Fibroblast of gingiva (primary cell): ENCODE measurements at regions not wholly inside any gene's neighbourhood (a gene's known extent, or its start where the extent isn't known, plus 50 kb on each side); places are given as distances from the start of the nearest gene placed in this dataset.
"Not testable (repeated sequence)": the region's sequence is repeated elsewhere in the genome, so short reads cannot be mapped to it uniquely, and the experiment has no call there.

Experiments used
- DNase-seq: peaks from one replicate; pipeline ENCODE4 v3.0.0-alpha.2; 2011; ENCODE audit warnings: low read depth

DNA sequence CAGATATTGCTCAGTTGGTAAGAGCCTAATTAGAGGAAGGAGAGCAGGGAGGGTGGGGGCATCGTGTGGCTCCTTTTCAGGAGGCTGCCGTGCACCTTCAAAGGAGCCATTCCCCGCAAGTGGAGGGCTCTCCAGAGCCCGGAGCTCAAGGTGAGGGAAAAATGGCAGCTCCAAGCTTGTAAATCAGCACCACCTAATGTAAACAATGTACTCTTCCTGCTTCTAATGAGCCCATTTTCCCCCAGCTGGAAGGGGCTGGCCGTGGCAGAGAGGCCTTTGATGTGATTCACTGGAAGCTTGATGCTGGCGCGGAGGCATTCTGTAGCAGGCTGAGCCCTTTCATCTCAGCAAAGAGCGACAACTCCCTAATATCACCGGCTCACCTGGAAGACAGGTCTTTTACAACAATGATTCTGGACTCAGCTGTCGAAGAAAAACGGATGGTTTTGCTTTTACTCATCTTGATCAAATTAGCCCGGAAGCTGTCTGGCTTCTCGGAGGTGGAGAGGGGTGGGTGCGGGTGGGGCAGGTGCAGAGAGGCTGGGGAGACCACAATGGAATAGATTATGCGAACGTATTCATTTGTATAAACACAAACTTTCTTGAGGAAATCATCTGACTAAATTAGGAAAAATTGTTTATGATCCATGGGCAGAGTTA lies 112.5 kb downstream of the RRAGC start:
- no peak for DNase-seq

DNA sequence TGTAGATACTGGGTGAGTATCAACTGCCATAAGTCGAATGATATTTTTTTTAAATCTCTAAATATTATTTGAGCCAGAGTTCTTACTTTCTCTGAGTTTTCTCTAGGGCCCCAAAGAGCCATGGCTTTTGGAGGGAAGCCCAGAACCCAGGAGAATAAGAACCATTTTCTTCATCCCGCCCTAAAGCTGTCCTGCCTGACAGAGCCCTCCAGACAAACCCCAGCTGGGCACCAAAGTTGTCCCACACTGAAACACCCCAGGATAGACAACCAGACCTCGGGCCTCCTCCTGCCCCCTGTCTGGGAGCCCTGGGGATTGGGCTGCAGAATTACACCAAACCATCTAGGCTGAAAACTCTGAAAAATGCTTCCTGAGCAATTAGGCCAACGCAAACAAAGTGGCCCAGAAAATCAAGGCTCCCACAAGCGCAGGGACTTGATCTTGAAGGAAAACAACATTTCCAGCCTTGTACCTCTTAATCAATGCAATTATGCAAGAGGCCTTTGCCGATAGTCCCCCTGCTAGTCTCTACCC lies 113.1 kb downstream of the RRAGC start:
- DNase-seq = no peak

DNA sequence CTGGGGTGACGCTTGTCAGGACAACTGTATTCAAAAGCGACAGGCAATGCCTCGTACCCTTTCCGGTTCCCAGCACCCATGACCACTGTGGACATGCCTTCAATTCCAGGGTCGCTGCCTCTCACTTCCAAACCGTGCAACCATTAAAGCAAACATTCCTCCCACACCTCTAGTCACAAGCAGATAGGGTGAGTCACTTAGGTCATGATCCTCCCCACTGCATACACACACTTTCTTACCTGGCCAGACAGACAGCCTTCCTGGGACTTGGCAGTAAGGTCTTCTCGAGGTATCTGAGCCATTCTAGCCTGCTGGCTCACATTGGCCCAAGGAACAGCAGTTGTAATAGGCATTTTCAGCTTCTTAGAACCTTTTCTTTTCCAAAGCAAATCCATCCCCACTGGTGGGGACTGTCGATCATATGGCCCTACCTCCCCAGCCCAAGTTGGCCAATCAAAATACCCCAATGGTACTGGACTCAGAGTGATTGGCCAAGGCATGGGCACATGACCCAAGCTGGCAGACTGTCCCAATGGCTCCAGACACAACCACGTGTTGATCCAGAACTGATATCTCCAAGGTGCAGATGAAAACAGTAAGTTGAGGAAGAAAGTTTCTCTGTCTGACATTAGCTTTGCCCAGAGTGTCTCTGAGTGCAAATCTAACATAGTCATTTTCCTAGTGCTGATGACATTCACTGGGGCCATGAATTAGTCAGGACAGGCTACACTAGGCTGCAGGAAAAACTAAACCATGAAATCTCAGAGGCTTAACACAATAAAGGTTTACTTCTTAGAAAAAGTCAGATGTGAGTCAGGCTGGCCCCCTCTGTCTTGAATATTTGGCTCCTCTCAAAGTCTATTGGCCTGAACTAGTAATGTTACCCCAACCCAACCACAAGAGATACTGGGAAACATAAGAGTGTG lies 113.8 kb downstream of the RRAGC start:
- DNase-seq = no peak

DNA sequence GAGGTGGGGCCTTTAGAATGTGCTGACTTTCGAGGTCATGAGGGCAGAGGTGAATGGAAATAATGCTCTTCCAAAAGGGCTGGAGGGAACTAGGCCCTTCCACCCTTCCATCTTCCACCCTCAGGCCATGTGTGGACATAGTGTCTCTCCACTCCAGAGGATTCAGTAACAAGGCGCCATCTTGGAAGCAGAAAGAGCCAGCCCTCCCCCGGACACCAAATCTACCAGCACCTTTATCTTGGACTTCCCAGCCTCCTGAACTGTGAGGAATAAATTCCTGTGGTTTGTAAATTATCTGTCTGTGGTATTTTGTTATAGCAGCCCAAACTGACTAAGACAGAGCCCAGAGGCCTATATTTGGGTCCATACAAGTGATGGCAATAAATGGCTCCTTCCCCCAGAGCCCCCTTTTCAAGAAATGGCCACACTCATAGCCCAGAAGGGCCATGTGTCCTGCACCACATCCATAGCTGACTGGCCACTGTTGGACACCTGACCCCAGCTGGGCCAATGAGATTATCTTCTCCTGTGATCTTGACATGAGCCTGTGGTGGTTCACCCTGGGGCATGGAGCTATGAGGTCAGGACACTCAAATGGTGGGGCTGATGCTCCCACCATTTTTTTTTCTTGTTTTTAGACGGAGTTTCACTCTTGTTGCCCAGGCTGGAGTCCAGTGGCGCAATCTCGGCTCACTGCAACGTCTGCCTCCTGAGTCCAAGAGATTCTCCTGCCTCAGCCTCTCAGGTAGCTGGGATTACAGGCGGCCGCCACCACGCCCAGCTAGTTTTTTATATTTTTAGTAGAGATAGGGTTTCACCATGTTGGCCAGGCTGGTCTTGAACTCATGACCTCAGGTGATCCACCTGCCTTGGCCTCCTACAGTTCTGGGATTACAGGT lies 114.9 kb downstream of the RRAGC start:
- DNase-seq = no peak

DNA sequence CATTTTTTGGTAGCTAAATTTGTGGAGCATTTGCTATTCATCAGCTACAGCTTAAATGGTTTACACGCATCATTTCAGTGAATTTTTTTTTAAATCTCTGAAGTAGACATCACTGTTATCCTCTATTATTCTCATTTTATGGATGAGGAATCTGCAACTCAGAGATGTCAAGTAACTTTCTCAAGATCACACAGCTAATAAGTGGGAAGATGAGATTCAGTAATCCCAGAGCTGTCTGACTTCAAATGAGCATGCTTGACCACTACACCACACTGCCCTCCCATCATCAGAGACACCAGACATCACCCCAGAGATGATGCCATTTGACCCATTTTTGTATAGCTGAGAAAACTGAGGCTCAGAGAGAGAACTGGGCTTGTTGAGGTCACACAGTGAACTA lies 116.4 kb downstream of the RRAGC start:
- DNase-seq = no peak

DNA sequence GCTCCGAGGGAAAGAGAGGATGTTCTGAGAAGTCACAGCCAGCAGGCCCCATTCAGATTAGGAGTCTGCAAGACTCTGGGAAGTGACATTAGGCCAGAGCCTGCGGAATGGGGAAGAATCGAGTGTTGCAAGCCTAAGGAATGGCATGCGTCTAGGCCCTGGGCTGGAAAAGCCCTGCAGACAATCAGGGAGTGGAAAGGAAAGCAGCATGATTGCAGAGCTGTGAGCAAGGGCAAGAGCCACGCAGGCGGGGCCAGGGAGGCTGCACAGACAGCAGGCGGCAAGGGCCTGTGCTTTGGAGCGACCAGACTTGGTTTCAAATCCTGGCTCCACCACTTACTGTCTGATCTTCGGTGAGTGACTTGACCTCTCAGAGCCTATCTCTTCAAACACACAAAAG lies 118.2 kb downstream of the RRAGC start:
- no peak for DNase-seq

DNA sequence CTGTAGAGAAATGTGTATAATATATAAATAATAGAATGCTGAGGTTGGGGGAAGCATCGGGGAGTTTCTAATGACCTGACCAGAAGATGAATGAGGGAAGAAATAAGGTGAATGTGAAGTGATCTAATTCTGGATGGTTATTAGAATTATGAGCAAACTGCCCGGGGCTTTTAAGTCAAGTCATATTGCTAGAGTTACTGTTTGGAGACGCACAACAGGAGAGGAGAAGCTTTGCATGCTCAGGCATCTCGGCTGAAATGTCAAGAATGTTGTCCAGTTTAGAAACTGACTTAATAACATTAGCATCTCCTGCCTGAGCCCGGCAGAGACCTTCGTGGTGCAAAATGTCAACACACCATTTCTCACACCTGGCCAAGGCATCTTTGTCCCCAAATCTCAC lies 119.1 kb downstream of the RRAGC start:
- DNase-seq = no peak

DNA sequence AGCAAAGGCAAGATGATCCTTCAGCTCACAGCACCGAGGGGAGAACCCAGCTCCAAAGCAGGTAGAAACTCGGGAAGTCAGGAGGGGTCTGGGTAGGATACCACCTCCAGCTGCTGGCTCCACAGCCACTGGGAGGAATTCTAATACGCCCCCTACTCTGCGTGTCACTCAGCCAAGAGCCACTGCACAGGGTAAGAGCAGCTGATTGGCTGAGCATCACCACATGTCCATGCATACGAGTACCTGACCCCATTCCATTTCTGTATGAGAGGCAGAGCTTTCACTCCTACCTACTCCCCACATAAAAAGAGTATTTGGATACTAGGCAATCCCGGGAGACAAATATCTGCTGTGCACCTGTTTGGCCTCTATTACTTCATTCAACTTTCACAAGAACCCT lies 121.4 kb downstream of the RRAGC start:
- DNase-seq = no peak

DNA sequence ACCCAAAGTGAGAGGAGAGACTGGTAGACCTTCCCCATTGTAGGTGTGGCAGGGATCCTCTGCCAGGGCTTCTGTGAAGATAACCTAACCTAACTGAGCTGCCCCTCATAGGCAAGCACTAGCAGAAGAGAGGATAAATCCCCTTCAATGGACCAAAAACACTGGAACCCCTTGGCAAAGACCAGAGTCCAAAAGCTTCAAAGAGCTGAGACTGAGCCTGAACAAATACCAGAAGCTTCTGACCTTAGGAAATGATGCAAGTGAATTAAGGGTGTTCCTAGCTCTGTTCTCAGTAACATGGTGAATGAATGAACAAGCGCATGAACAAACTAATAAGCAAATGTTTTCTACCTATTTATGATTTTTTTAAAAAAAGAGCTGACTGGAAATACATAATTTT lies 123.2 kb downstream of the RRAGC start:
- no peak for DNase-seq

DNA sequence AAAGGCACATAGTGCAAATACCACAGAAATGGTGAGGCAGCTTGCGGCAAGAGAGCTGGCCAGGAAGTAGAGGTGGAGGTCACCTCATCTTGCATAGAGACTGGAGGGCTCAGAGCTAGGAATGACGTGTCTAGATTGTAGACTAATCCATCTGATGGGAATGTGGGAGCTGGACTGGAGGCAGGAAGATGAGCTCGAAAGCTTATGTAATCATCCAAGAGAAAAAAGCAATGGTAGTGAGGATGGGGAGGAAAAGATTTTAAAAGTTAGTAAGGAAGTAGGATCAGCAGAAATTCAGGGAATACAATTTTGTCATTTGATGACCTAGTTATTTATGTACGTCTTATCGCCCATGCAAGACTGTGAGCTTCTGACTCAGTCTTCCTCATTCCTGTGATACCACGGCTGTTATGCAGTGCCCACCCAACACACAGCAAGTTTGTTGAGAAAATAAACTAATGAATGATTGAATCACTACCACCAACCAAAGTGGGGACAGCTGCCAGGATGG lies 123.9 kb downstream of the RRAGC start:
- DNase-seq = no peak

DNA sequence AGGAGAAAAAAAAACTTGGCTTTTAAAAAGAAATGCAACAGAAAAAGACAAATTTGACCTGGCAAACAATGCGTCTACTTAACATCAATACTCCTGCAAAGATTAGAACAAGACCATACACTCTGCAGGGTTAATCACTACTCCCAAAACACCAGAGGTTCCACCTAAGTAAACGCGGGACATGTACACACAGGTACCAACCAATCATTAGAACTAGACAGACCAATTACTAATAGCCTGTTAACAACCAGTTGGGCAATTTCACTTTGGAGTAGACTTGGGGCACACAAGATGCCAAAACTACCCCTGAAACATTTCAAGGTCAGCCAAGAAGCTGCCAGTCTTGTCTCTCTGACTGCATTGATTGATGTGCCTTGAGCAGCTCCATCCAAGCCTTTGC lies 125.8 kb downstream of the RRAGC start:
- no peak for DNase-seq

DNA sequence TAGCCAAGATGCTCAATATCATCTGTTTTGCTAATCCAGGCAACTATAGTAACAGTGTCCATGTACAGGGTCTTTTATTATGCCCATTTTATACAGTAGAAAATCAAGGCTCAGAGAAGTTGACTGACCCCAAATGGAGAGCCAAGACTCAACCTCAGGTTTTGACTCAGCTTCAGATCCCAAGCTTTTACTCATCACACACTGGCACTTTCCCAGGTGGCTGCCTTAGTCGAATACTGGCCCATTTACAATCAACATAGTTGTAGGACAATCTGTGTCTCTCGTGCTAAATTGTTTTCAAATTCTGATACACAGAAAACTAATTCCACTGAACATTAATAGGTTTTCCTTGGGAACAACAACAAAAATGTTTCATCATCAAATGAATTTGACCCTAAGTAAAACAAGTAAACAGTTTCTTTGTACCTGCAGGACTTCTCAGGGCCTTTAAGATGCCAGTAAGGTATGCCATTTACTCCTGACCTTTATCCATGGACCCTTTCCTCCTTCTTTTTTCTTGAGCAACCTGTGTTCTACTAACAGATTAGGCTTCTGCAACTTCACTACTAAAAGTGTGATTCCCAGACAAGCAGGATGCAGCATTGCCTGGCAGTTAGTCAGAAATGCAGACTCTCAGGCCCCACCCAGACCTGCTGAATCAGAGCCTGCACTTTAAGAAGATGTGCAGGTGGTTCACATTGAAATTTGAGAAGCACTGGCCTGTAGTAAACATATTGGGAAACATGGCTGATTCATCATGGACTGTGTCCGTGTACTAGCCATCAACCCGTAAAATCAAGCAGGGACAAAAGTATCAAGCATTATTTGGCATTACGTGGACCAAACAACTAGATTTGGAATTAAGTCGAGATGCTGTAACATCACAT lies 128.8 kb downstream of the RRAGC start:
- no peak for DNase-seq

DNA sequence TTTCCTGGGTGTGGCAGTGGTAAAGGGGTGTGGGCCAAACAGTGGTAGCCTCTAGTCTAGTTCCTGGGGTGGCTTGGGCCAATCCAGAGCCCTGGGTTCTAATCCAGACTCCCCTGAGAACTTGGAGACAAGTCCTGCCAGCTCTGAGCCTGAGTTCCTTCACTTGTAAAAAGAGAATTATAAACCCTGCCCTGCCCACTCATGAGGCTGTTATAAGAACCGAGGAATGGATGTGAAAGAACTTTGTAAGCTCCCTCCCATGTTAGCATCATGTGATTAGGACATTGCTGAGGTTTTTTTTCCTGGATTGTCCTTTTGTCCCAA lies 131.0 kb downstream of the RRAGC start:
- DNase-seq = no peak

DNA sequence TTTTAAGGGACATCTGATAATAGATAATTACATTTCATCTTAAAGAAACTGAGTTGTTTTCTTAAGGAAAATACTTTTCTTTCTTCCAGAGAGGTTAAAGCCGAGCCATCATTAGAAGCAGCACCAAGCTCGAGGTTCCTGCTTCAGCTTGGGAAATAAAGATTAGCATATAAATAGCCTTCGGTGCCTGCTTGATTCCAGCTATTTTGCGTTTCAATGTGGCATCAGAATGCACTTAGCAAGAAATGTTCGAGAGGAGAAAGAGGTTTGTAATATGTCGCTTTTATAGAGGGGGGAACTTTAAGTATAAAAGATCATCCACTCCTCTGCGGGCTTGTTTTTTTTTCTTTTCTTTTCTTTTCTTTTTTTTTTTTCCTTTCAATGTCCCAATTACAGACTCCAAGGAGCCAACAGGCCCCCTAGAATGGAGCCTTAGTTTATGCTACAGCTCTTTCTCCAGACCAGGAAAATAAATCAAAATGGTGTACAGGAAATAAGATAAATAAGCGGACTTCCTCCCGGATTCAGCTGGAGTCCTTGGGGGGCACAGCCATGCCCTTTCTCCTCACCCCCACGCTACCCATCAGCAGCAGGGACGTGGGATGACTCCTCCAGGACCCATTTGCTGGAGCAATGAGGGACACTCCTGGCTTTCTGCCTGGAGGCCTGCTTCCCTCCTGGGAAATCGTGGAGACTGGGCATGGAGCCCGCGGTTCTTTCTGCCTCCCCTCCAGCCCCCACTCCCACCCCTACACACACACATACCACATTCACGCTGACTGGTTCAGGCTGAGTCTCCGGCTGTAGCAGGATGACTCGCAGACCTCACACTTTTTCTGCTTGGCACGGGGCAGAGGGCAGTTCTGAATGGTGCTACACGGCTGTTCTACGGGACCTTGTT lies 131.6 kb downstream of the RRAGC start:
- peak; percentile 39 for DNase-seq

DNA sequence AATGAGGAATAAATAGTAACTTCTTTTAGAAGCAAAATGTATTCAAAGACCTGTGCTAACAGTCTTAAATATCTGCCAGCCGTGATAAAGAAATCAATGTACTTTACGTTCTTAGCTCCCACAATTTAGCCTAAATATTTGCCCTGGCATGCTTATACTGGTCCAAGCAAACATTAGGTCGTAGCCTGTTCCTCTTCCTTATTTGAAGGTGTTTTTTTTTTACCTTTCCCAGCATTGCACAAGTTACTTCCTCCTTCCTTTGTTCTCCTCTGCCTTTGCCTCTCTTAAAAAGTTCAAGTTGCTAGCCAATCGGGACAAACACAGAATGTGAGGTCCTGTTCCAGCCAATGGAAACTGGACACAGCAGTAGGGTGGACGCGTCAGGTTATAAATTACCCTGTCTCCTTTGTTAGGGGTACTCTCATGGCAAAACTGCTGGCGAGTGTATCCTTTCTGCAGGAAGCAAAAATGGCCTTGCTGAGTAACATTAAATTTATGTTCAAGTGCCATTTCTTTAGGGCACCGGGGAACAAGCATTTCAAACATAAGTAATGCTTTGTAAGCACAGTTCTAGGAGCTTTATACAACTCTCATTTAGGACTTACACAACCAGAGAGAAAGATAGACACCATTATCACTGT lies 134.1 kb downstream of the RRAGC start:
- not testable (repeated sequence) for DNase-seq

DNA sequence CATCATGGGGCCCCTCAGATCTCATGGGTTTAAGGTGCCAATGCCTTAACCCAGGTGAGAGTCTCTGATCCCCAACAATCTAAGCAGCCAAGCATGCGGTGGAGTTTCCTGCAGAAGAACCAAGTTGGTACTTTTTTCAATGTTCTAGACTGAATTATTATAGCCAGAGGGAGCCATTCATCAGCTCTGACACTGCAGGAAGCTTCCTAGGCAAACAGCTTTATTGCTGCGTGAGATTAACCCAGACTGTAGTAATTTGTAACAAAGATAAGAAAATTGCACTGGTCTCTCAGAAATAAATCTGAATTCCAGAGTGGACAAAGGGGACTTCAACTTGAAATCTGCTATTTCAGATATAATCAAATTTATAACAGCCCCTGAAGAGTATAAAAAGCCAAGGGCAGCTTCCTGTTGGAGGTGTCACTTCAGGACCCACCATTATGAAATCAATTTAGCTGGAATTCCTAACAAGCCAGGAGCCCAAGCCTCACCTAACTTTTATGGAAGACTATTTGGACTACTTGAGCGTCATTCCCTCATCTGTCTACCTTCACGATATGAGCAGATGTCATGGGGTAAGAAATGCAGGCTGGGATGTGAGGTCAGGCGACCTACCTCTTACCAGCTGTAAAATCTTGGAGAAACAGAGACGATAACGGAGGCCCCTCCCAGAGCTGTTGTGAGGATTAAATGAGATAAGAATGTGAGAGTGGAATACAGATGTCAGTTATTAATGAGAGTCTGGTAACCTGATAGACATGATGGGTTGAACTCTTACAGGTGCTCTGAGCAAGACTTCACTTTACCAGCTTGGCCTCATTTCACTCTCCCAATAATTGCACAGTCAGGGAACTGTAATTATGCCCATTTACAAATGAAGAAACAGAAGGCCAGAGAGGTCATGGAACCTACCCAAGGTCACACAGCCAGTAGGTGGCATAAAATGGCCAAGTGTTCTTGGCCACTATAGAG lies 135.1 kb downstream of the RRAGC start:
- no peak for DNase-seq

DNA sequence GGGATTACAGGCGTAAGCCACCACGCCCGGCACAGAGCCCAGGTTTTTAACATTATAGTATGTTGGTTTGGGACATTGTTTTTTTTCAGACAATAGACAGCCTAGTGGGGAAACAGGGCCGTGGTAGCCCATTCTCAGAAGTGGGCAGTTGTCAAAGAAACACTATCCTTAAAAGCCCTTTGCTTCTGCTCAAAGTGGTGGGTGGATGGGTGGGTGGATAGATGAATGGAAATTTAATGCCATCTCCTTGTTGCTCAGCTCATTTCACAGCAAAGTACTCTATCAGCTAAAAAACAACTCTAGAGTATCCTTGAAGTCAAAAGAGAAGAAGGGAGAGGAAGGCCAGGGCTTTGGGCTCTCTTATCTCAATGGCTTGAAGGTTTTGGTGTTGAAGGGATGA lies 137.8 kb downstream of the RRAGC start:
- no peak for DNase-seq

DNA sequence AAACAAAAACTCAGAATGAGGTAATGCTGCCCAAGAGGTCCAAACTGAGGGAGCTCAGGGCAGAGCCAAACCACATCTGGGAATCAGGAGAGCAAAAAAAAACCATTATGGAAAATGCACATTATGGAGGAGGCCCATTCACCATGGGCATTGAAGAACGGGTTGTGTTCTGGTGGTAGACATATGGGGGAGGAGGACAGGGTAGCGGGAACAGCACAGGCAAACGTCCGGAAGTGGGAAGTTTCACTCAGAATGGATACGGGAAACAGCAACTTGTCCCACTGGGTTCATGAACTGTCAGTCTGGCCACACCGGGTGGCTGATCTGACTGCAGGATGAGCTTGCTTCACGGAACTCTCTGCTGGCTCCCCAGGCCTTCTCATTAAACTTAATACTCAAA lies 139.7 kb downstream of the RRAGC start:
- DNase-seq = no peak
